ENCODE measurements at regions not wholly inside any gene's neighbourhood (a gene's known extent, or its start where the extent isn't known, plus 50 kb on each side); places are given as distances from the start of the nearest gene placed in this dataset.

- no peaks in the 10 kb centered on the region for H3K36me3 Mint-ChIP-seq
- no peak for DNase-seq
- no peak overlapping the region for H3K4me3 Mint-ChIP-seq
- CTCF ChIA-PET, result no interaction called here
- no peaks in the 10 kb centered on the region for H3K9me3 Mint-ChIP-seq
- no peaks in the 10 kb centered on the region for H3K4me1 Mint-ChIP-seq
- no peaks in the 10 kb centered on the region for H3K27me3 Mint-ChIP-seq
- no peak overlapping the region for H3K27ac Mint-ChIP-seq
Observed at GRCh38 chr10:83978681-83979383, 160.5 kb upstream of the GHITM start.

- Mint-ChIP-seq H3K4me3 (no peak overlapping the region), H3K27ac (no peak overlapping the region), H3K9me3 (no peaks in the 10 kb centered on the region), H3K4me1 (no peaks in the 10 kb centered on the region), H3K27me3 (peaks cover 11% of the 10 kb centered on the region), H3K36me3 (no peaks in the 10 kb centered on the region)
- CTCF ChIA-PET, result no interaction called here
- DNase-seq, result no peak
Observed at GRCh38 chr10:83982812-83983211, 156.5 kb upstream of the GHITM start.

- no peak for DNase-seq
- Mint-ChIP-seq H3K27me3 (peaks cover 11% of the 10 kb centered on the region), H3K4me3 (no peak overlapping the region), H3K36me3 (no peaks in the 10 kb centered on the region), H3K27ac (no peak overlapping the region), H3K4me1 (no peaks in the 10 kb centered on the region), H3K9me3 (no peaks in the 10 kb centered on the region)
- CTCF ChIA-PET, result no interaction called here
Observed at GRCh38 chr10:83983578-83984255, 155.6 kb upstream of the GHITM start.

- no peaks in the 10 kb centered on the region for H3K36me3 Mint-ChIP-seq
- CTCF ChIA-PET, result no interaction called here
- H3K9me3 Mint-ChIP-seq, result no peaks in the 10 kb centered on the region
- H3K27ac Mint-ChIP-seq, result no peak overlapping the region
- DNase-seq, result no peak
- H3K27me3 Mint-ChIP-seq, result peaks cover 11% of the 10 kb centered on the region
- H3K4me1 Mint-ChIP-seq, result no peaks in the 10 kb centered on the region
- no peak overlapping the region for H3K4me3 Mint-ChIP-seq
Observed at GRCh38 chr10:83984256-83984640, 155.1 kb upstream of the GHITM start.

- Mint-ChIP-seq H3K4me1 (no peaks in the 10 kb centered on the region), H3K9me3 (no peaks in the 10 kb centered on the region)
Observed at GRCh38 chr10:83986800-83987199, 152.5 kb upstream of the GHITM start.

GRCh38 chr10:83987216-83987615 lies 152.1 kb upstream of the GHITM start:
- H3K27me3 Mint-ChIP-seq, result peaks cover 22% of the 10 kb centered on the region
- H3K4me1 Mint-ChIP-seq, result no peaks in the 10 kb centered on the region
- H3K9me3 Mint-ChIP-seq, result no peaks in the 10 kb centered on the region
- no peak overlapping the region for H3K27ac Mint-ChIP-seq
- no peaks in the 10 kb centered on the region for H3K36me3 Mint-ChIP-seq
- no peak for DNase-seq
- H3K4me3 Mint-ChIP-seq, result no peak overlapping the region
- CTCF ChIA-PET, result no interaction called here

More at GRCh38 chr10:83986800-83987199, 152.5 kb upstream of the GHITM start:
- no peak overlapping the region for H3K4me3 Mint-ChIP-seq
- H3K27ac Mint-ChIP-seq, result no peak overlapping the region
- H3K36me3 Mint-ChIP-seq, result no peaks in the 10 kb centered on the region
- CTCF ChIA-PET, result no interaction called here
- peaks cover 22% of the 10 kb centered on the region for H3K27me3 Mint-ChIP-seq
- no peak for DNase-seq

- CTCF ChIA-PET, result interaction anchor here (0.8 kb wide), 1 partner anchor 23 kb away, joined by 3 read pairs; no protein-coding TSS in a partner anchor
- no peaks in the 10 kb centered on the region for H3K9me3 Mint-ChIP-seq
- DNase-seq, result no peak
- no peak overlapping the region for H3K4me3 Mint-ChIP-seq
- peaks cover 22% of the 10 kb centered on the region for H3K27me3 Mint-ChIP-seq
- H3K27ac Mint-ChIP-seq, result no peak overlapping the region
- no peaks in the 10 kb centered on the region for H3K36me3 Mint-ChIP-seq
- no peaks in the 10 kb centered on the region for H3K4me1 Mint-ChIP-seq
Observed at GRCh38 chr10:83988435-83988834, 150.9 kb upstream of the GHITM start.

GRCh38 chr10:83990126-83990525 lies 149.2 kb upstream of the GHITM start:
- H3K9me3 Mint-ChIP-seq, result no peaks in the 10 kb centered on the region
- DNase-seq, result no peak
- H3K4me3 Mint-ChIP-seq, result no peak overlapping the region
- H3K27me3 Mint-ChIP-seq, result peaks cover 22% of the 10 kb centered on the region
- CTCF ChIA-PET, result no interaction called here
- H3K27ac Mint-ChIP-seq, result no peak overlapping the region
- no peaks in the 10 kb centered on the region for H3K36me3 Mint-ChIP-seq
- no peaks in the 10 kb centered on the region for H3K4me1 Mint-ChIP-seq

- DNase-seq, result peak; percentile 24
- Mint-ChIP-seq H3K27ac (no peak overlapping the region), H3K36me3 (no peaks in the 10 kb centered on the region), H3K9me3 (no peaks in the 10 kb centered on the region), H3K4me3 (no peak overlapping the region), H3K27me3 (peaks cover 19% of the 10 kb centered on the region), H3K4me1 (peaks cover 6% of the 10 kb centered on the region)
- CTCF ChIA-PET, result interaction anchor here (0.7 to 1.1 kb wide), 2 partner anchors 18 to 170 kb away, joined by 3 read pairs; no protein-coding TSS in a partner anchor
Observed at GRCh38 chr10:83991986-83992753, 147.1 kb upstream of the GHITM start.

GRCh38 chr10:83994325-83994724 lies 145.0 kb upstream of the GHITM start:
- H3K27ac Mint-ChIP-seq, result no peak overlapping the region
- peaks cover 13% of the 10 kb centered on the region for H3K27me3 Mint-ChIP-seq
- CTCF ChIA-PET, result no interaction called here
- DNase-seq, result no peak
- no peaks in the 10 kb centered on the region for H3K9me3 Mint-ChIP-seq
- H3K4me3 Mint-ChIP-seq, result no peak overlapping the region
- H3K36me3 Mint-ChIP-seq, result no peaks in the 10 kb centered on the region
- peaks cover 6% of the 10 kb centered on the region for H3K4me1 Mint-ChIP-seq

GRCh38 chr10:83995738-83996331 lies 143.5 kb upstream of the GHITM start:
- Mint-ChIP-seq H3K4me3 (no peak overlapping the region), H3K36me3 (no peaks in the 10 kb centered on the region), H3K4me1 (peaks cover 6% of the 10 kb centered on the region), H3K27ac (no peak overlapping the region), H3K27me3 (peaks cover 4% of the 10 kb centered on the region), H3K9me3 (no peaks in the 10 kb centered on the region)
- no peak for DNase-seq
- CTCF ChIA-PET, result no interaction called here

GRCh38 chr10:84004221-84004620 lies 135.1 kb upstream of the GHITM start:
- CTCF ChIA-PET, result no interaction called here
- no peaks in the 10 kb centered on the region for H3K4me1 Mint-ChIP-seq
- H3K27me3 Mint-ChIP-seq, result peaks cover 3% of the 10 kb centered on the region
- H3K9me3 Mint-ChIP-seq, result no peaks in the 10 kb centered on the region
- DNase-seq, result no peak
- no peak overlapping the region for H3K27ac Mint-ChIP-seq
- H3K4me3 Mint-ChIP-seq, result no peak overlapping the region
- no peaks in the 10 kb centered on the region for H3K36me3 Mint-ChIP-seq

- no peaks in the 10 kb centered on the region for H3K9me3 Mint-ChIP-seq
- CTCF ChIA-PET, result no interaction called here
- H3K4me1 Mint-ChIP-seq, result no peaks in the 10 kb centered on the region
- no peak for DNase-seq
- no peaks in the 10 kb centered on the region for H3K36me3 Mint-ChIP-seq
- no peak overlapping the region for H3K27ac Mint-ChIP-seq
- H3K4me3 Mint-ChIP-seq, result no peak overlapping the region
- H3K27me3 Mint-ChIP-seq, result peaks cover 3% of the 10 kb centered on the region
Observed at GRCh38 chr10:84005403-84005802, 133.9 kb upstream of the GHITM start.

- CTCF ChIA-PET, result interaction anchor here (0.6 to 1.7 kb wide), 3 partner anchors 9 to 1105 kb away, joined by 3 to 4 read pairs (median 3); no protein-coding TSS in a partner anchor
- no peak for DNase-seq
- Mint-ChIP-seq H3K4me1 (no peaks in the 10 kb centered on the region), H3K9me3 (no peaks in the 10 kb centered on the region), H3K36me3 (no peaks in the 10 kb centered on the region), H3K27me3 (peaks cover 3% of the 10 kb centered on the region), H3K4me3 (no peak overlapping the region), H3K27ac (no peak overlapping the region)
Observed at GRCh38 chr10:84007482-84007881, 131.8 kb upstream of the GHITM start.

Data from activated naive CD4-positive, alpha-beta T cell treated with anti-CD3 and anti-CD28 coated beads, Interleukin-2, amount 10 ng/mL, durations not matched to agents 7 days and 5 days (primary cell).